ENCODE measurements at regions not wholly inside any gene's neighbourhood (a gene's known extent, or its start where the extent isn't known, plus 50 kb on each side); places are given as distances from the start of the nearest gene placed in this dataset.

DNA sequence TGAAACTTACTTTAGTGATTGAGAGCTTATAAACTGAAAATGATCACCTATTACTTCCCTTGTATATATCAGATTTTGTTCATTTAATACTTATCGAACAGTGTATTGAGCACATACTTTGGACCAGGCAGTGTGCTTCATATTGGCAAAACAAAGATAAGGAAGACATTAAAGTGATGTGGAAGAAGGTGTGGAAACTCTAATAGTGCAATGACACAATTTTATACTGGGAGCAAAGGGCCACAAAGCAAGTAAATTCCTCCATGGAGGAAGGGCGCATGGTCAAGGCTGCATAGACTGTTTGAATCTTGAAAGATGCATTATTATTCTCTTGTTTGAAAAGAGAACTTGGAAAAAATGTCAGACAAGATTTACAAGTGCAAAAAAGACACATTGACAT is 936.5 kb upstream of the DDX18 start:
- TF ChIP-seq L3MBTL2 (conservative IDR thresholded peaks at IDR 0.05), result no peak
- TF ChIP-seq FOXA1 (IDR thresholded peaks at IDR 0.05), result no peak
- TF ChIP-seq FOXM1 (IDR thresholded peaks at IDR 0.05; ENCODE audit: borderline replicate concordance), result no peak
- TF ChIP-seq ZNF384 (IDR thresholded peaks at IDR 0.05), result no peak
- no peak for TF ChIP-seq FOXK2 (IDR thresholded peaks at IDR 0.05)
- no peak for TF ChIP-seq BHLHE40 (IDR thresholded peaks at IDR 0.05; ENCODE audit: borderline replicate concordance)
- no peak for TF ChIP-seq TARDBP (IDR thresholded peaks at IDR 0.05)
- TF ChIP-seq HDGF (IDR thresholded peaks at IDR 0.05; ENCODE audit: borderline replicate concordance), result no peak
- no peak for TF ChIP-seq SP1 (IDR thresholded peaks at IDR 0.05)
- no peak for TF ChIP-seq ARNT (IDR thresholded peaks at IDR 0.05)
- TF ChIP-seq SUZ12 (IDR thresholded peaks at IDR 0.05), result no peak
- TF ChIP-seq NFRKB (IDR thresholded peaks at IDR 0.05), result no peak

All from HEK293T (cell line).